HG03159 (cell line): ENCODE measurements at regions not wholly inside any gene's neighbourhood (a gene's known extent, or its start where the extent isn't known, plus 50 kb on each side); places are given as distances from the start of the nearest gene placed in this dataset.
"Not testable (repeated sequence)": the region's sequence is repeated elsewhere in the genome, so short reads cannot be mapped to it uniquely, and the experiment has no call there.

Experiments used
- ATAC-seq: cut with Tn5 transposase; IDR thresholded peaks from one replicate; pipeline ENCODE4 v1.9.1; 2021; ENCODE audit warnings: mild to moderate bottlenecking, moderate library complexity; ENCODE audit not compliant: unreplicated experiment

DNA sequence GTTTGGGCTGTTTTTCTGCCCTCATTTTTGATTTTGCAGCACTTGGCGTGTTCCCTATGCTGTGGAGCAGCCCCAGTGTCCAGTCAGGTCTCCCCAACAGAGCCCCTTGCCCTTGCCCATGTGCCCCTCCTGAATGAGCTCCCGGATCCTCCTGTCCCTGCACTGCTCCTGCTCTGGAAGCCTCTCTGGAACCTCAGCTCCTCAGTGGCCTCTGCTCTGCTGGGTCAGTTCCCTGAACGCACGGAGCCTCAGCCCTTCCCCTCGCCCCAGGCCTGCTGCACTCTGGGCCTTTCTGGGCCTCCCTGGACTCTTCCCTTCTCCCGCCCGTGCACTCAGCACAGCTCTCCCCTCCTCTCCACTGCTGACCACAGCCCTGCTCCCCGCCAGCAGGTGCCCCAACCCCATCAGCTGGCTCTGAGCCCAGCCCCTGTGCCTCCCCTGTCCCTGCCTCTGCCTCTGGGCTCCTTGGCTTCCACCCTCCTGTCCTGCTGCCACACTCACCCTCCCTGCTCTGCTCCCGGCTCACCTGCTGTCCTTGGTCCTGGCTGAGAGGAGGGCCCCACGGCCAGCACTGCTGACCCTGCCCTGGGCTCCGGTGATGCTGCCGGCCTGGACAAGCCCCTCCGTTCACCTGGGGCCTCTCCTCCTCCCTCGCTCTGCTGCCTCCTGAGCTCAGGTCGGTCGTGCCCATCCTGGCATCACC lies 220.6 kb downstream of the TMEM121 start:
- not testable (repeated sequence) for ATAC-seq

DNA sequence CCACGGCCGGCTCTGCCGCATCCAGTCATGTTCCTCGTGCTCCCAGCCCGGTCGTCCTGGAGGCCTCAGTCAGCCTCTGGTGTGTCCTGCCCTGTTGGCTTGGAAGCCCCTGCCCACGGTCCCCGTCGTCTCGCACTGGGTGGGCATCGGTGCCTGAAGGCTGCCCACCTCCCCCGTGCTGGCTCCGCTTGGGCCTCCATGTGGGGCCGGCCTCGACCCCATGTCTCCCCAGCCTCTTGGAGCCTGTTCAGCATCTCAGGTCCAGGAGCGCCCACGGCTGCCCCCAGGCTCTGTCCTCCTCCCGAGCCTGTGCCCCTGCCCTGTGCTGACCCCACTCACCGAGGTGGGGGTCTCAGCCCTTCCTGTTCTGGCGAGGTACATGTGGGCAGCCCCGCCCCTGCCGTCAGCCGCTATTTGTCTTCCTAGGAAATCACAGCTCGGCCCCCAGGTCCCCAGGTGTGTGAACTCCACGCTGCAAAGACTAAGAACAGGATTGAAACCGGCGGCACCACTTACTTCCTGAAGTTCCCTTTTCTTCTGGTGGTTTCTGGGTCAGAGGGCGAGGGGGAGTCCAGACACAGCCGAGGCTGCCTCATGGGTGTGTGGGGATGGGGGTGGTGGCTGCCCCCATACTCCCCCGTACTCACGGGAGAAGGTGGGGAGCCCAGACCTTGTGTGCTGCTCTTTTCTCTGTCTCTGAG lies 221.3 kb downstream of the TMEM121 start:
- ATAC-seq, result not testable (repeated sequence)

DNA sequence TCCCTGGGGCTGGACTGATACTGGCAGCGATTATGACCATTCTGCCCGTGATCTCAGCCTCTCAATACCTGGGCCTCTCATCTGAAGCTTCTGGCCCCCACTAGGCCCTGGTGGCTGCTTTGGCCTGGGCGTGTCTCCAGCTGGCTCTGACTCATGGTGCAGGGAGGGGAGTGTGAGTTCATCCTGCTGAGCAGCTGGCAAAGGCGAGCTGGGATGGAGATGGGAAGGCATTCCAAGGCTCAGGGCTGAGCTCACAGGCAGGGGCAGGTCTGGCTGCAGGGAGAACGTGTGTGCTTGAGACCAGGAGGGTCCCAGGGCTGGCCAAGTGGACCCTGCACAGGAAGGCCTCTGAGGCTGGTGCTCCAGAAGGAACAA lies 221.8 kb downstream of the TMEM121 start:
- ATAC-seq, result no peak

DNA sequence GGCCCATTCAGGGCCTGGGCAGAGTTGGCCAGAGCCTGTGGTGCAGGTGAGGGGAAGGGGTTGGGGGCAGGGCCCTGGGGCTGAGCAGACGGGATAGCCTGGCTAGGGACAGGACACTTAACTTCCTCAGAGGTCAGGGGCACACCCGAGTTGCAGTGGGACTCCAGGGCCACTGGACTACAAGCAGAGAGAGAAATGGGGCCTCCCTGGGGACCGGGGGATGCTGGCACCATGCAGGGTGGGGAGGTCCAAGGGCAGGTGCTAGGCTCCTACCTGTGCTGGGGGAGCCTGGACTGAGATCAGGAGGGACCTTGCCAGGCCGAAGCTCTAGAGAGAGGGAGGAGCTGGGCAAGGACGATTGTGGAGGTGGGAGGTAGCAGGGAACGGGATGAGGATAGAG lies 222.3 kb downstream of the TMEM121 start:
- not testable (repeated sequence) for ATAC-seq

DNA sequence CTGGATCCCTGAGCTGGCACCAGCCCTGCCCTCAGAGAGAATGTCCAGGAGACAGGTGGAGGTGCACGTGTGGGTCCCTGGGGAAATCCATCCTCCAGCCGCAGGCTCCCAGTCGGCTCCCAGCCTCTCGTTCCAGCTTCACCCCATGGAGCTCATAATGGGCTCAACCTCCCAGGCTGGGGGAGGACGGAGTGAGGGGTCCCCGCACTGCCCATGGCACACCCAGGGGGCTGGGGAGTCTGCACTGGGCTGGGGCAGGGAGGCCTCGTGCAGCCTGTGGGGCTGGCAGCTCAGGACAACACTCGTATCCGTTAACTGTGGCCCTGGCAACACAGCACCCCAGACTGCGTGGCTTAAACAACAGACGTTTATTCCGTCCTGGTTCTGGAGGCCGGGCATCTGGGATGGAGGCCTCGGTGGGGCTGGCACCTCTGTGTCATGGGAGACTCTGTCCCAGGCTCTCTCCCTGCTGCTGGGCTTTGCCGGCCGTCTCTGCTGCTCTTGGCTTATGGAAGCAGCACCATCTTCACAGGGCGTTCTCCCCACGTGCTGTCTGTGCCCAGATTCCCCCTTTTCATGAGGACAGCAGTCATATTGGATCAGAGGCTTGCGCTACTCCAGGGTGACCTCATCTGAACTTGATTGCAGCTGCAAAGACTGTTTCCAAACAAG lies 223.6 kb downstream of the TMEM121 start:
- not testable (repeated sequence) for ATAC-seq

DNA sequence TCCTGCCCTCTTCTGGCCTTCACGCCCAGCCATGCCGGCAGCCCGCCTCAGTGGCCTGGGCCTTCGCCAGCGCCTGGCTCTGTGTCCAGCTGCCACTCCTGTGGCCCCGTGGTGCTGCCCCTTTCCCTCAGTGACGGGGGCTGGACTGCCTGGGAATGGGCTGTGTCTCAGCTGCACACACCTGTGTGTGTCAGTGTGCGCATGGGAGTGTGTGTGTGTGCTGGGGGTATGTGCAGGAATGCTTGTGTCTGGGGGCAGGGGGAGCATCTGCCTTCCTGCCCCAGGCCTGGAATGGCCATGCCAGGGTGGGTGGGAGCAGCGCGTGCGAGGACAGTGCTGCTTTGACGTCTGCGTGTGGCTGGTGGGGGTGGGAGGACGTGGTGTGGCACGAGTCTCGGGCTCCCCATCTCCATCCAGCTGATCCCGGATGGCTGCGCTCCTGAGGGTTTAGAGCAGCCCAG lies 224.9 kb downstream of the TMEM121 start:
- ATAC-seq, result not testable (repeated sequence)

DNA sequence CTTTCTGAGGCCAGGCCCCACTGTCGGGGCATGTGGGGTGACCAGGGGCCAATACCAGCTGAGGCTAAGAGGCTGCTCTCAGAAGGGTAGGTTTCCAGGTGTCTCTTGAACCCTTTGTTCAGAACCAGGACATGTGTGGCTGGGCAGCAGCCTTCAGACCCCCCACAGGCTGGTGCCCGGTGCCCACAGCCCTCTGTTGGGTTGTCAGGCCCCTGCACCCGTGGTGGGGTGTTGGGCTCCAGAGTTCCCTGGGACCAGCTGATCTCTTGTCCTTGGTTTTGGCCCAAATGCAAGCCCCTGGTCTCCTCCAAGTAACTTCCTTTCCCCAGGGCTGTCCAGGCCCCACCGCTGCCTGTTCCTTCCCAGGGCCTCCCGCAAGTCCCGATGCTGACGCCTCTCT lies 226.0 kb downstream of the TMEM121 start:
- not testable (repeated sequence) for ATAC-seq

DNA sequence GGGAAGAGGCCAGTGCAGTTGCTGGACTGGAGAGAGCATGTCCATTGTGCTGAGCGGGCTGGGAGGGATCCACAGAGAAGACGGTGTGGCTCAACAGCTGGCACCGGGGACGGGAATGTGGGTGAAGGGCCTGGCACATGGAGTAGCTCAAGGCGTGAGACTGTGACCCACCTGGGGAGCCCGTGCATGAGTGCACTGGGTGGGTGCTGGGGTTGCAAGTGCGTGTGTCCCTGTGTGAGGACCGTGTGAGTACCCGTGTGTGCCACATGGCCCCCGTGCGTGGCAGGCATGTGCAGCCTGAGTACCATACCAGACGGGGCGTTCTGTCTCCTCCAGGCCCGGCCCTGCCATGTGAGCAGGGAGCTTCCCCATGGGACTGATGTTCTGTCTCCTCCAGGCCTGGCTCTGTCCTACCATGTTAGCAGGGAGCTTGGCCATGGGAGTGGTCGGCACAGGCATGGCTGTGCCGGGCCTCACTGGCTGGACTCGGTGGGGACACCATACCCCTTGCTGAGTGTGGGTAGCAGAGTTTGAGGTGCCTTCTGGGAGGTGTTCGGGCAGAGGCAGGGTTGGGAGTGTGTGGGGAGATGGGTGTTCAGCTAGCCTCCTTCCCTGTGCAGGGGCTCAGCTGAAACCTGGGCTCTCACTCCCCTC lies 234.4 kb downstream of the TMEM121 start:
- no peak for ATAC-seq

DNA sequence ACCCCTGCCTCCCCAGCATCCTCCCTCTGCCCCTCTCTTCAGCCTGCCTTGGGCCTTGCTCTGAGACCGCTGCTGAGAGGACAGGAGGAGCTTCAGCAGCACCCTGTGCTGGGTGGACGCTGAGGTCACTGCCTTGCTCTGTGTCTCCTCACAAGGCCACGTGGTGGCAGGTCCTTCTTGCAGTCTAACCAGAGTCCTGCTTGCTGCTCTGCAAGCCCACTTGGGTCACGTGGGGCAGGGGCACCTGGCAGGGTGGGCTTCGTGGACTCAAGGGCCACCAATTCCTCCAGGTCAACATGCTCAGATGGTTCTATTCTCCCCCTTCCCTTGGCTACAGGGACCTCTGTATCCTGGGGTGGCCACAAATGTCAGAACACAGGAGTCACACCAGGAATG lies 235.0 kb downstream of the TMEM121 start:
- not testable (repeated sequence) for ATAC-seq

DNA sequence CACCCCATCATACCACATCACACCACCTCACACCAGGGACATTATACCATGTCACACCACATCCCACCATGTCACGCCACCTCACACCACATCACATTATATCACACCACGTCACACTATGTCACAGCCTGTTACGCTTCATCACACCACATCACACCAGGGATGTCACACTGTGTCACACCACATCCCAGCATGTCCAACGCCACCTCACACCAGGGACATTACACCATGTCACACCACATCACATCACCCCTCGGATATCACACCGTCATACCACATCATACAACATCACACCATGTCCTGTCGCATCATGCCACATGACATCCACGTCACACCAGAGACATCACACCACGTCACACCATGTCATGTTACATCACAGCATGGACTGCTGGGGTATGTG lies 235.5 kb downstream of the TMEM121 start:
- no peak for ATAC-seq

DNA sequence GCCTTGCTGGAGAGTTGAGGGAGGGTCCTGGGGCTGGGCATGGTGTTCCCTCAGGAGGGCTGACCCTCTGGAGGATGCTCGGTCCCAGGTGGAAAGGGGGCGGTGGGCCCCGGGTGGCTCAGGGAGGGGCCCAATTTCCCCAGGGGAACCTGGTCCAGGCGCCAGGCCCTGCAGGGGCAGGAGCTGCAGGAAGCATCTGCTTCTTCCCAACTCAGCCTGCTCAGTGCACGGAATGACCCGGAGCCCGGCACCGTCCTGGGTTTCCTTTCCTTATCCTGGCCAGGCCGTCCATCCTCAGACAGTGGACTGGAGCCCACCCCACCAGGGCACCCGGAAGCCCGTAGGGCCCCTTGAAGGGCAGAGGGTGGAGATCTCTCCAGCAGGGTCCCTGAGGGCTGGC lies 235.9 kb downstream of the TMEM121 start:
- ATAC-seq, result not testable (repeated sequence)

DNA sequence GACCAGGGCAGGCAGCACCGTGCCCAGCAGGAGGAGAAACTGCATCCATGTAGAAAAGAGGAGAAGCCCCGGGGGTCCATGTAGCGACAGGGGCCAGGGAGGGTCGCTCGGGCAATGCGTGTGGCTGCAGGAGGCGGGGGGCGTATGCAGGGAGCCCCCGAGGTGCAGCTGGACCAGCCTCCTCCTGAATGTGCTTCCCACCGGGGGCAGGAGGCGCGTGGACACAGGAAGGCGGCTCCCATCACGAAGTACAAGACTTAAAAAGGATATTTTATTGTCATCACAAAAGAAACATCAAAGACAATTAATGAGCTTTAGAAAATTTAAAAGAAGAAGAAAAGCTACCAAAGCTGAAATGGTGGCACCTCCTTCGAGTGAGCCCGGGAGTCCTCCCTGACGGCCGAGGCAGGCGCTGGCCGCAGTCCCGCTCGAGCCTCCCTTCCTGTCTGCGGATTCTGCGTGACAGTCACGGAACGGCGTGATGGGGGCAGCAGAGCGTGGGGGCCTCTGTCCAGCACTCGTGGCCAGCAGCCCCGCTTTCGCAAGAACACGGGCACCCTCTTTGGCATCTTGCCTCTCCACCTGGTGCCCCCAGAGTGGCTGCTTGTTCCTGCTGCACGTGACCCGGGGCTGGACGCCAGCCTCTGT lies 238.0 kb downstream of the TMEM121 start:
- not testable (repeated sequence) for ATAC-seq

DNA sequence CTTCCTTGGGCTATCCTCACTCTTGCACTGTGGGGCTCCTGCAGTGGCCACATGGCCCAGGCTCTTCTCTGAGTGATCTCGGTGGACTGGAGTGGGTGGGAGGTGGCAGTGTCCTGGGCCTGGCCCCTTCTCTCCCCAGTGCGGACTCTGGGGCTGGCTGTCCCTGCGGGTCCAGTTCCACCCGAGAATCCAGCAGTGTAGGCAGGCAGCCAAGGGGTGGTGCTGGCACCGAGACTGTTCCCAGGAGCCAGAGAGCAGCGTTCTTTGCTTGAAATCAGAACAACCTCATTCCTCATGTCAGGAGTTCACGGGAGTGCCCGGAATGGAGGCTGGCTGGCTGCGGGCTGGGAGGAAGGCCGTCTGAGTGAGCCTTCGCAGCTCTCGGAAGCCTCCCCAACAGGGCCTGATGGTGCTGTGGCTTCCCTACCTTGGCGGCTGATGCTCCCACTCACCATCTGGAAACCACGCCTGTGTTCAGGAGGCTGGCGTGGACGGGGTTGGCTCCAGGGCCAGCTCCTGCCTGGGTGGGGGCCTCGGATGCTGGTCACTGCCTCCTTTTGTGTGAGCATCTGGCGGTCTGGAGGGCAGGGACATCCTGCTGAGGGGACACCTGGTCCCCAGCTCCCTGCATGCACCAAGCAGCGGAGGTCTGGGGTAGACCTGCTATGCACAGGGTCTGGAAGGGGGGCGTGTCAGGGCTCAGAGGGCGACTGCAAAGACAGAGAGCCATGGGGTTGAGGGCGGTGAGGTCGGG lies 238.9 kb downstream of the TMEM121 start:
- ATAC-seq, result not testable (repeated sequence)

DNA sequence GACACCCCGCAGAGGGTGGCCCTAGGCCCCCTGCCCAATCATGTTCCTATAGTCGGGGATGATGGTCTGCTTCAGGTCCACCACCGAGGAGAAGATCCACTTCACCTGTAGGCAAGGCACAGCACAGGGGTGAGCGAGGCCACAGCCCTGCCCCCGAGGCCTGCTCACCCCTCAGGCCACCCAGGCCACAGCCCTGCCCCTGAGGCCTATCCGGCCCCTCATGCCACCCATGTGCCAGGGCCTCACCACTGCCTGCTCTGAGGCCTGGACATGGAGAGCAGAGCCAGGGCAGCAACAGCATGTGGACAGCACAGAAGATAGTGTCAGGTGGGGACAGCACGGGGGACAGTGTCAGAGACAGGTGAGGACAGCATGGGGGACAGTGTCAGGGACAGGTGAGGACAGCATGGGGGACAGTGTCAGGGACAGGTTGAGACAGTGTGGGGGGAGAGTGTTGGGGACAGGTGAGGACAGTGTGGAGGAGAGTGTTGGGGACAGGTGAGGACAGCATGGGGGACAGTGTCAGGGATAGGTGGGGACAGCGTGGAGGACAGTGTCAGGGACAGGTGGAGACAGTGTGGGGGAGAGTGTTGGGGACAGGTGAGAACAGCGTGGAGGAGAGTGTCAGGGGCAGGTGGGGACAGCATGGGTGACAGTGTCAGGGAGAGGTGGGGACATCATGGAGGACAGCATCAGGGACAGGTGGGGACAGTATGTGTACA lies 239.7 kb downstream of the TMEM121 start:
- no peak for ATAC-seq

DNA sequence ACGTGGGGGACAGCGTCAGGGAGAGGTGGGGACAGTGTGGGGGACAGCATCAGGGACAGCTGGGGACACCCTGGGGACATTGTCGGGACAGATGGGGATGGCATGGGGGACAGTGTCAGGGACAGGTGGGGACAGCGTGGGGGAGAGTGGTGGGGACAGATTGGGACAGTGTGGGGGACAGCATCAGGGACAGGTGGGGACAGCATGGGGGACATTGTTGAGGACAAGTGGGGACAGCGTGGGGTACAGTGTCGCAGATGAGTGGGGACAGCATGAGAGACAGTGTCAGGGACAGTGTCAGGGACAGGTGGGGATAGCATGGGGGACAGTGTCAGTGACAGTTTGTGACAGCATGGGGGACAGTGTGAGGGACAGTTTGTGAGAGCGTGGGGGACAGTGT lies 240.9 kb downstream of the TMEM121 start:
- no peak for ATAC-seq

DNA sequence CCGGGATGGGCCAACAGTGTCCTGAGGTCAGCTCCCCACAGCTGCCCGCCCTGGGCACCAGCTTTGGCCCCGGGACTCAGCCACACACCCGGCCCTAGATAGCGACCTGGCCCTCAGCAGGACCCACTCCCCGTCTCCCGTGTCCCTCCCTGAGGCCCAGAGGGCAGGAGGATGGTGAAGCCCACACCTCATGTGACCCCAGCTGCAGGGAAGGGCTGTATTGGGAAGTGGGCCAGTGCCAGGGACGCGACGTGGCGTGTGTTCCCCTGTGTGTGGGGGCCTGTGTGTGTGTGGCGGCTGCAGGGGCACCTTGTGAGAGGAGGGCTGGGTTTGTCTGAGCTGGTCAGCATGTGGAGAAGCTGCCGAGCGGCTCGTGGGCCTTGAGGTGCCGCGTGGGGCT lies 241.7 kb downstream of the TMEM121 start:
- ATAC-seq, result not testable (repeated sequence)

DNA sequence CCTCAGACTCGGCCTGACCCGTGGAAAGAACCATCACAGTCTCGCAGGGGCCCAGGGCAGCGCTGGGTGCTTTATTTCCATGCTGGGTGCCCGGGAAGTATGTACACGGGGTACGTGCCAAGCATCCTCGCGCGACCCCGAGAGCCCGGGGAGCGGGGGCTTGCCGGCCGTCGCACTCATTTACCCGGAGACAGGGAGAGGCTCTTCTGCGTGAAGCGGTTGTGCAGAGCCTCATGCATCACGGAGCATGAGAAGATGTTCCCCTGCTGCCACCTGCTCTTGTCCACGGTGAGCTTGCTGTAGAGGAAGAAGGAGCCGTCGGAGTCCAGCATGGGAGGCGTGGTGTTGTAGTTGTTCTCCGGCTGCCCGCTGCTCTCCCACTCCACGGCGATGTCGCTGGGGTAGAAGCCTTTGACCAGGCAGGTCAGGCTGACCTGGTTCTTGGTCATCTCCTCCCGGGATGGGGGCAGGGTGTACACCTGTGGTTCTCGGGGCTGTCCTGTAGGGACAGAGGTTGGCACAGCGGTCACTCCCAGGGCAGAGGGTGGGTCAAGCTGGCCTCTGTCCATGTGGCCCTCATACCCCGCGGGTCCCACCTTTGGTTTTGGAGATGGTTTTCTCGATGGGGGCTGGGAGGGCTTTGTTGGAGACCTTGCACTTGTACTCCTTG lies 242.8 kb downstream of the TMEM121 start:
- not testable (repeated sequence) for ATAC-seq

DNA sequence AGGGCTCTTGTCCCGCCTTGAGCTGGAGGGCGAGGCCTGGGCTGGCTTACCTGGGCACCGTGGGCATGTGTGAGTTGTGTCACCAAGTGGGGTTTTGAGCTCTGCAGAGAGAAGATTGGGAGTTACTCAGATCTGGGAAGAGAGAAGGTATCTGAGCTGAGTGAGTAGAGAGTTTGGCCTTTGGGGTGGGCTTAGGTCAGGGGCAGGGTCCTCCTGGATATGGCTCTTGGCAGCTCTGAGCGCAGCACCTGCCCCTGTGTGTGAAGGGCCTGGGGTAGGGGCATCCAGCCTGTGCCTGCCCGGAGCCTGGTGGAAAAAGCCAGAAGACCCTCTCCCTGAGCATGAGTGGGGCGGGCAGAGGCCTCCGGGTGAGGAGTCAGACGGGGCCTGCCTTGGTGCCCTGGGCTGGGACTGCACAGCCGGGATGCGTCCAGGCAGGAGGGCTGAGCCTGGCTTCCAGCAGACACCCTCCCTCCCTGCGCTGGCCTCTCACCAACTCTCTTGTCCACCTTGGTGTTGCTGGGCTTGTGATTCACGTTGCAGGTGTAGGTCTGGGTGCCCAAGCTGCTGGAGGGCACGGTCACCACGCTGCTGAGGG lies 244.3 kb downstream of the TMEM121 start:
- ATAC-seq, result not testable (repeated sequence)
